SK-N-SH treated with all-trans-retinoic acid at 6 μM for 48 hours (cell line): ENCODE measurements at regions not wholly inside any gene's neighbourhood (a gene's known extent, or its start where the extent isn't known, plus 50 kb on each side); places are given as distances from the start of the nearest gene placed in this dataset.
"Not testable (repeated sequence)": the region's sequence is repeated elsewhere in the genome, so short reads cannot be mapped to it uniquely, and the experiment has no call there.

Experiments used
- ATAC-seq: fragments of 200-7000 bp; cut with Tn5 transposase; 3 replicates; pipeline ENCODE4 v1.9.1; 2020; ENCODE audit warnings: mild to moderate bottlenecking, moderate library complexity
- ARNTL ChIP-seq: fragments of 450-650 bp; formaldehyde crosslinking; IDR thresholded peaks from 2 replicates; pipeline ENCODE4 v1.5.0; 2020; ENCODE audit warnings: low read depth, mild to moderate bottlenecking, moderate library complexity, borderline replicate concordance
- BACH2 ChIP-seq: fragments of 250-450 bp; sonication (Bioruptor Pico); IDR thresholded peaks from 2 replicates; pipeline ENCODE4 v1.9.0; 2021; ENCODE audit warnings: mild to moderate bottlenecking, borderline replicate concordance
- CSDC2 ChIP-seq: fragments of 250-450 bp; sonication (Bioruptor Pico); IDR thresholded peaks from 2 replicates; pipeline ENCODE4 v1.5.0; 2020; ENCODE audit warnings: mild to moderate bottlenecking, moderate library complexity
- ESRRG ChIP-seq: fragments of 250-450 bp; sonication (Bioruptor Pico); IDR thresholded peaks from 2 replicates; pipeline ENCODE4 v1.6.1; 2021; ENCODE audit warnings: mild to moderate bottlenecking
- GLIS3 ChIP-seq: fragments of 250-450 bp; sonication (Bioruptor Pico); IDR thresholded peaks from 2 replicates; pipeline ENCODE4 v1.5.0; 2020; ENCODE audit warnings: mild to moderate bottlenecking, moderate library complexity
- ISL1 ChIP-seq: fragments of 250-450 bp; sonication (Bioruptor Pico); IDR thresholded peaks from 2 replicates; pipeline ENCODE4 v2.1.2; 2022; ENCODE audit warnings: mild to moderate bottlenecking, moderate library complexity
- OSR1 ChIP-seq: fragments of 250-450 bp; sonication (Bioruptor Pico); IDR thresholded peaks from 2 replicates; pipeline ENCODE4 v1.8.0; 2022; ENCODE audit warnings: moderate library complexity, mild to moderate bottlenecking, inconsistent platforms
- PATZ1 ChIP-seq: fragments of 250-450 bp; sonication (Bioruptor Pico); IDR thresholded peaks from 2 replicates; pipeline ENCODE4 v1.8.0; 2020; ENCODE audit warnings: mild to moderate bottlenecking, moderate library complexity, borderline replicate concordance
- POU6F1 ChIP-seq: fragments of 250-450 bp; sonication (Bioruptor Pico); IDR thresholded peaks from 2 replicates; pipeline ENCODE4 v1.8.0; 2021; ENCODE audit warnings: low read depth, mild to moderate bottlenecking, moderate library complexity, borderline replicate concordance
- PPARA ChIP-seq: fragments of 250-450 bp; sonication (Bioruptor Pico); IDR thresholded peaks from 2 replicates; pipeline ENCODE4 v1.5.0; 2020; ENCODE audit warnings: mild to moderate bottlenecking, borderline replicate concordance
- RARB ChIP-seq: fragments of 250-450 bp; sonication (Bioruptor Pico); IDR thresholded peaks from 2 replicates; pipeline ENCODE4 v1.8.0; 2021; ENCODE audit warnings: mild to moderate bottlenecking, moderate library complexity
- SNAI2 ChIP-seq: fragments of 250-450 bp; sonication (Bioruptor Pico); IDR thresholded peaks from 2 replicates; pipeline ENCODE4 v1.5.0; 2020; ENCODE audit warnings: mild to moderate bottlenecking, moderate library complexity
- TCF4 ChIP-seq: fragments of 250-450 bp; sonication (Bioruptor Pico); IDR thresholded peaks from 2 replicates; pipeline ENCODE4 v1.8.0; 2021; ENCODE audit warnings: mild to moderate bottlenecking, moderate library complexity, borderline replicate concordance
- TOX ChIP-seq: fragments of 250-450 bp; sonication (Bioruptor Pico); IDR thresholded peaks from 2 replicates; pipeline ENCODE4 v1.8.0; 2021; ENCODE audit warnings: mild to moderate bottlenecking, moderate library complexity, borderline replicate concordance
- ZC3H10 ChIP-seq: fragments of 250-450 bp; sonication (Bioruptor Pico); IDR thresholded peaks from 2 replicates; pipeline ENCODE4 v1.5.1; 2021; ENCODE audit warnings: mild to moderate bottlenecking, moderate library complexity
- ZFP3 ChIP-seq: fragments of 250-450 bp; sonication (Bioruptor Pico); IDR thresholded peaks from 2 replicates; pipeline ENCODE4 v1.5.0; 2020; ENCODE audit warnings: mild to moderate bottlenecking, moderate library complexity
- ZFP30 ChIP-seq: fragments of 450-650 bp; formaldehyde crosslinking; IDR thresholded peaks from 2 replicates; pipeline ENCODE4 v1.5.0; 2022; ENCODE audit warnings: mild to moderate bottlenecking, moderate library complexity
- ZNF565 ChIP-seq: fragments of 450-650 bp; formaldehyde crosslinking; conservative IDR thresholded peaks from 2 replicates; pipeline ENCODE4 v1.5.0; 2020; ENCODE audit warnings: low read depth, mild to moderate bottlenecking, moderate library complexity
- ZNF70 ChIP-seq: fragments of 450-650 bp; formaldehyde crosslinking; IDR thresholded peaks from 2 replicates; pipeline ENCODE4 v1.5.0; 2020; ENCODE audit warnings: mild to moderate bottlenecking, moderate library complexity
- ZNF8 ChIP-seq: fragments of 450-650 bp; formaldehyde crosslinking; IDR thresholded peaks from 2 replicates; pipeline ENCODE4 v1.5.0; 2020; ENCODE audit warnings: mild to moderate bottlenecking, moderate library complexity
- TF ChIP-seq, protein P1 (sequence below): fragments of 250-450 bp; sonication (Bioruptor Pico); IDR thresholded peaks from 2 replicates; pipeline ENCODE4 v1.5.1; 2021; ENCODE audit warnings: mild to moderate bottlenecking, moderate library complexity

- no peak for ATAC-seq
- no peak for TF ChIP-seq PATZ1
- TF ChIP-seq RARB (CRISPR knock-in tag), result no peak
- TF ChIP-seq, protein P1, sequence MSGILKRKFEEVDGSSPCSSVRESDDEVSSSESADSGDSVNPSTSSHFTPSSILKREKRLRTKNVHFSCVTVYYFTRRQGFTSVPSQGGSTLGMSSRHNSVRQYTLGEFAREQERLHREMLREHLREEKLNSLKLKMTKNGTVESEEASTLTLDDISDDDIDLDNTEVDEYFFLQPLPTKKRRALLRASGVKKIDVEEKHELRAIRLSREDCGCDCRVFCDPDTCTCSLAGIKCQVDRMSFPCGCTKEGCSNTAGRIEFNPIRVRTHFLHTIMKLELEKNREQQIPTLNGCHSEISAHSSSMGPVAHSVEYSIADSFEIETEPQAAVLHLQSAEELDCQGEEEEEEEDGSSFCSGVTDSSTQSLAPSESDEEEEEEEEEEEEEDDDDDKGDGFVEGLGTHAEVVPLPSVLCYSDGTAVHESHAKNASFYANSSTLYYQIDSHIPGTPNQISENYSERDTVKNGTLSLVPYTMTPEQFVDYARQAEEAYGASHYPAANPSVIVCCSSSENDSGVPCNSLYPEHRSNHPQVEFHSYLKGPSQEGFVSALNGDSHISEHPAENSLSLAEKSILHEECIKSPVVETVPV, result no peak
- TF ChIP-seq TCF4 (CRISPR knock-in tag), result no peak
- TF ChIP-seq ZNF565 (CRISPR knock-in tag), result no peak
- TF ChIP-seq BACH2 (CRISPR knock-in tag), result no peak
- no peak for TF ChIP-seq ZNF70 (CRISPR knock-in tag)
- no peak for TF ChIP-seq SNAI2 (CRISPR knock-in tag)
- no peak for TF ChIP-seq GLIS3
- TF ChIP-seq ZNF8, result no peak
- no peak for TF ChIP-seq TOX
- no peak for TF ChIP-seq CSDC2 (CRISPR knock-in tag)
- TF ChIP-seq ZFP3 (CRISPR knock-in tag), result no peak
- TF ChIP-seq PPARA (CRISPR knock-in tag), result no peak
Observed at GRCh38 chr6:8170245-8170644, 67.9 kb upstream of the EEF1E1 start.

DNA sequence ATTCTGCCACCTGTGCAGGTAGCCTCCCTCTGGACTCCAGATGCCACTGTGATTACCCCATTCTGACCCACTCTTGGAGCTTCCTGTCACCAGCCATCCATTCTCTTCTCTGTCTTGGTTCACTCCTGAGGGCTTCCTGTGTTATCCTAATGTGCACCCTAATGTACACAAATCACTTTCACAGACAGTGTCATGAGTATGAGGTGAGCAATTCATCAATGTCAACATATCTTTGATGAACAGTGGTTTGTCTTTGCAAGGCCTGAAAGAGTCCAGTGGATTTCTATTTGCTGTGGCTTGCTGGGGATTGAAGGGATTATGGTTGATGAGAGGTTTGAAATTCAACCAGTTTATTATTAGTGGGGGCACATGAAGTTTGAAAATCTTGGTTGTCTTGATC lies 63.8 kb upstream of the EEF1E1 start:
- no peak for ATAC-seq
- no peak for TF ChIP-seq TOX
- TF ChIP-seq ZC3H10 (CRISPR knock-in tag), result no peak
- no peak for TF ChIP-seq SNAI2 (CRISPR knock-in tag)
- TF ChIP-seq ZFP3 (CRISPR knock-in tag), result no peak
- no peak for TF ChIP-seq ISL1
- TF ChIP-seq ESRRG (CRISPR knock-in tag), result no peak
- no peak for TF ChIP-seq ZNF8
- TF ChIP-seq ARNTL, result no peak
- no peak for TF ChIP-seq POU6F1 (CRISPR knock-in tag)
- no peak for TF ChIP-seq ZNF565 (CRISPR knock-in tag)
- TF ChIP-seq OSR1 (CRISPR knock-in tag), result no peak
- no peak for TF ChIP-seq BACH2 (CRISPR knock-in tag)
- TF ChIP-seq ZFP30 (CRISPR knock-in tag), result no peak
- TF ChIP-seq TCF4 (CRISPR knock-in tag), result no peak

- ATAC-seq, result not testable (repeated sequence)
Observed at GRCh38 chr6:8165008-8165407, 62.7 kb upstream of the EEF1E1 start.

GRCh38 chr6:8164281-8164680 lies 61.9 kb upstream of the EEF1E1 start:
- ATAC-seq, result not testable (repeated sequence)

DNA sequence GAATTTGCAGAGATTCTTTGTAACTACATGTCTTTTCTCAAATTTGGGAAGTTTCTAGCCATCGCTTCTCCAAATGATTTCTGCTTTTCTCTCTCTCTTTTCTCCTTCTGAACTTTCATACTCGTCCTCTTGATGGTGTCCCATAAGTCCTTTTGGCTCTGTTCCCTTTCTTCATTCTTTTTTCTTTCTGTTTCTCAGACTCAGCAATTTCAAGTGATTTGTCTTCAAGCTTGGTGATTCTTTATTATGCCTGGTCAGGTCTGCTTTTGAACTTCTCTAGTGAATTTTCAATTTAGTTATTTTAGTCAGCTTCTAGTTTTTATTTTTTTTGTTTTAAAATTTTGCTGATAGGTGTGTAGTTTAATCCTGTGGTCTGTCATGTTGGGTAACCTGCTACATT lies 57.6 kb upstream of the EEF1E1 start:
- no peak for ATAC-seq
- TF ChIP-seq PATZ1 (no peak), ZNF70 (CRISPR knock-in tag) (no peak), CSDC2 (CRISPR knock-in tag) (no peak), ZC3H10 (CRISPR knock-in tag) (no peak), PPARA (CRISPR knock-in tag) (no peak), TCF4 (CRISPR knock-in tag) (no peak)
- TF ChIP-seq, protein P1, result no peak
